HL-60 (cell line): ENCODE measurements at regions not wholly inside any gene's neighbourhood (a gene's known extent, or its start where the extent isn't known, plus 50 kb on each side); places are given as distances from the start of the nearest gene placed in this dataset.

Experiments used
- DNase-seq, 2 experiments: peaks; one replicate each; pipeline ENCODE4 v3.0.0-alpha.2; 2010 to 2020; ENCODE audit warnings: low read depth in 1 of 2, low spot score in 1 of 2
- H3K27ac ChIP-seq: fragments of 250-450 bp; sonication (Bioruptor Pico); replicated peaks from 2 replicates; pipeline ENCODE4 v1.5.1; 2020; ENCODE audit warnings: mild to moderate bottlenecking, moderate library complexity
- H3K27me3 ChIP-seq: fragments of 250-450 bp; sonication (Bioruptor Pico); 2 replicates; pipeline ENCODE4 v1.5.1; 2021; ENCODE audit warnings: mild to moderate bottlenecking, moderate library complexity; ENCODE audit not compliant: insufficient read depth, poor library complexity, severe bottlenecking
- H3K4me3 ChIP-seq: replicated peaks from 2 replicates; pipeline ENCODE4 v1.5.1; 2011; ENCODE audit warnings: mild to moderate bottlenecking, control low read depth, low read length; ENCODE audit not compliant: insufficient read depth
- GABPA ChIP-seq: IDR thresholded peaks from 2 replicates; pipeline ENCODE4 v1.6.1; 2012; ENCODE audit warnings: low read depth
- POLR2AphosphoS5 ChIP-seq: IDR thresholded peaks from 2 replicates; pipeline ENCODE4 v1.6.1; 2012; ENCODE audit warnings: low read depth
- SPI1 ChIP-seq: IDR thresholded peaks from 2 replicates; pipeline ENCODE4 v1.6.1; 2012; ENCODE audit warnings: low read depth, mild to moderate bottlenecking, borderline replicate concordance
- TF ChIP-seq, protein P1 (sequence below): IDR thresholded peaks from 2 replicates; pipeline ENCODE4 v1.6.1; 2012; ENCODE audit warnings: low read depth; ENCODE audit not compliant: insufficient replicate concordance
- TF ChIP-seq, protein P2 (sequence below): IDR thresholded peaks from one replicate; pipeline ENCODE4 v1.5.1; 2011; ENCODE audit warnings: low read length, control low read depth, inconsistent platforms; ENCODE audit not compliant: insufficient read depth

DNA sequence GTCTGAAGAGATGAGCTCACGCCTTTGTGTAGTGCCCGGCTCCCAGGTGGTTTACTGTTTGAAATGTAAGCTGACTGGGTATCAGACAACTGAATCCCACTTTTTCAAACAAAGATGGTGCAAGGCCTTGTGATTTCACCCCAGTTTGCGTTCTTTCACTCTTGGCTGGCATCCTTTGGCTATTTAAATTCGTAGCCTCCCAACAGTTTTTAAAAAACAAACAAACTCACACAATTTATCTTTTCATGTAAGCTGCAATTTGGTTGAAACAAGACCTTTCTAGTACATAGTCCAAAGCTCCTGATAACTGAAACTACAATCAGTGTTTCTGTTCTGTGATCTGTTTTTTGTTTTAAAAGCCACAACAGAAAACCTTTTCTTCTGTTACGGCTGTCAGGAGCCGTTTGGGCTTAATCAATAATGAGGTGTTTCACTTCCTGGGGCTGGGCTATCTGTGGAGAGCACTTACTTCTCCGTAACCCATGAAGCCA, 65.1 kb upstream of the NPAS1 start:
- no peak overlapping the region for H3K4me3 ChIP-seq
- H3K27me3 ChIP-seq, result no peaks in the 10 kb centered on the region
- TF ChIP-seq POLR2AphosphoS5, result no peak
- TF ChIP-seq GABPA, result no peak
- H3K27ac ChIP-seq, result peak overlapping the region; percentile 40
- no peak for DNase-seq

DNA sequence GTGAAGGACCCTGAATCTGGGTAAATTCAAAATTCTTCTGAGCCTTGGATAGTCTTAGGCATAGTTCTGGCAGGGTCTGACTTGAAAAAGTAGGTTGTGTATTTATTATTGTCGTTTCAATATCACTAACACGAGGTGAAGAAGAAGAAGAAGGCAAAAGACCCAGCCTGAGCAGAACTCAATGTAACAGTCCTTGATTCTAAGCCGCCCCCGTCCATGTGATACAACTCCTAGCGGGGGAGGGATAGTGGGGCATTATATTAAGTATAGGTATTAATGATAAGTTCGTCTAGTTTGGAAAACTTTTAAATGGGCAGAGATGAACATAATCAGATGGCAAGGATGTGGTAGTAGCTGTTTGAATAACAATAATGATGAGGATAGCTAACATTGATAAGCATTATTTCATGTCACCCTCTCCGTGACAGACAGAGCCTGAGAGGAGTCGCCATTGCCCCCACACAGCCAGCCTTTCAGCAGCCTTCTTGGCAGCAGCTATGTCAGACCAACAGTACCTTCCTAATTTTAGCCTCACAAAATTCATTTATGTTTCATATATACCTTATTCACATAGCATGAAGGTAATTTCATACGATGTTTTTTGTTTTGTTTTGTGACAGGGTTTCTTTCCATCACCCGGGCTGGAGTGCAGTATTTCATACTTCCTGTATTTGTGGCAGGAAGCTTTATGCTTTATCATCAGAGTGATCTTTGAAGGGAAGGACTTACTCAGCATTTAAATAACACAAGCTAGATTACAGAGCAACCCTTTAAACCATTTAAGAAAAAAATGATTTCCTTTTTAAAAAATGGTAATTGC, 64.4 kb upstream of the NPAS1 start:
- TF ChIP-seq SPI1 (no peak), GABPA (peak; percentile 28; the same call in 1 of the 2 replicates)
- peak overlapping the region; percentile 32 for H3K4me3 ChIP-seq
- DNase-seq, result peak; percentile 26 to 39
- no peaks in the 10 kb centered on the region for H3K27me3 ChIP-seq
- peak overlapping the region; percentile 40 for H3K27ac ChIP-seq

DNA sequence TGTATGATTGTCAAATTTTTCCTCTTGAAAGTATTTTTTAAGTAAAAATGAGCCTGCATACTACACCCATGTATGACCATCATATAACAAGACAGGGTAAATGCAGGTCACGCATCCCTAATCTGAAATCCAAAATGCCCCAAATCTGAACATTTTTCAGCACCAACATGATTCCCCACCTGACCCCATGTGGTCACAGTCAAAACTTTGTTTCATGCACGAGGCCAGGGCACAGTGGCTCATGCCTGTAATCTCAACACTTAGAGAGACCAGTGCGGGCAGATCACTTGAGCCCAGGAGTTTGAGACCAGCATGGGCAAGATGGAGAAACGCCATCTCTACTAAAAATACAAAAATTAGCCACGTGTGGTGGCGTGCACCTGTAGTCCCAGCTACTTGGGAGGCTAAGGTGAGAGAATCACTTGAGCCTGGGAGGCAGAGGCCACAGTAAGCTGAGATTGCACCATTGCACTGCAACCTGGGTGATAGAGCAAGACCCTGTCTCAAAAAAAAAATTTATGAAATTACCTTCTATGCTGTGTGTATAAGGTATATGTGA, 63.7 kb upstream of the NPAS1 start:
- no peak overlapping the region for H3K4me3 ChIP-seq
- no peak for DNase-seq
- H3K27me3 ChIP-seq, result no peaks in the 10 kb centered on the region
- H3K27ac ChIP-seq, result no peak overlapping the region
- TF ChIP-seq GABPA, result no peak
- no peak for TF ChIP-seq POLR2AphosphoS5
- TF ChIP-seq, protein P1, sequence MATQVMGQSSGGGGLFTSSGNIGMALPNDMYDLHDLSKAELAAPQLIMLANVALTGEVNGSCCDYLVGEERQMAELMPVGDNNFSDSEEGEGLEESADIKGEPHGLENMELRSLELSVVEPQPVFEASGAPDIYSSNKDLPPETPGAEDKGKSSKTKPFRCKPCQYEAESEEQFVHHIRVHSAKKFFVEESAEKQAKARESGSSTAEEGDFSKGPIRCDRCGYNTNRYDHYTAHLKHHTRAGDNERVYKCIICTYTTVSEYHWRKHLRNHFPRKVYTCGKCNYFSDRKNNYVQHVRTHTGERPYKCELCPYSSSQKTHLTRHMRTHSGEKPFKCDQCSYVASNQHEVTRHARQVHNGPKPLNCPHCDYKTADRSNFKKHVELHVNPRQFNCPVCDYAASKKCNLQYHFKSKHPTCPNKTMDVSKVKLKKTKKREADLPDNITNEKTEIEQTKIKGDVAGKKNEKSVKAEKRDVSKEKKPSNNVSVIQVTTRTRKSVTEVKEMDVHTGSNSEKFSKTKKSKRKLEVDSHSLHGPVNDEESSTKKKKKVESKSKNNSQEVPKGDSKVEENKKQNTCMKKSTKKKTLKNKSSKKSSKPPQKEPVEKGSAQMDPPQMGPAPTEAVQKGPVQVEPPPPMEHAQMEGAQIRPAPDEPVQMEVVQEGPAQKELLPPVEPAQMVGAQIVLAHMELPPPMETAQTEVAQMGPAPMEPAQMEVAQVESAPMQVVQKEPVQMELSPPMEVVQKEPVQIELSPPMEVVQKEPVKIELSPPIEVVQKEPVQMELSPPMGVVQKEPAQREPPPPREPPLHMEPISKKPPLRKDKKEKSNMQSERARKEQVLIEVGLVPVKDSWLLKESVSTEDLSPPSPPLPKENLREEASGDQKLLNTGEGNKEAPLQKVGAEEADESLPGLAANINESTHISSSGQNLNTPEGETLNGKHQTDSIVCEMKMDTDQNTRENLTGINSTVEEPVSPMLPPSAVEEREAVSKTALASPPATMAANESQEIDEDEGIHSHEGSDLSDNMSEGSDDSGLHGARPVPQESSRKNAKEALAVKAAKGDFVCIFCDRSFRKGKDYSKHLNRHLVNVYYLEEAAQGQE, result no peak
- TF ChIP-seq, protein P2, sequence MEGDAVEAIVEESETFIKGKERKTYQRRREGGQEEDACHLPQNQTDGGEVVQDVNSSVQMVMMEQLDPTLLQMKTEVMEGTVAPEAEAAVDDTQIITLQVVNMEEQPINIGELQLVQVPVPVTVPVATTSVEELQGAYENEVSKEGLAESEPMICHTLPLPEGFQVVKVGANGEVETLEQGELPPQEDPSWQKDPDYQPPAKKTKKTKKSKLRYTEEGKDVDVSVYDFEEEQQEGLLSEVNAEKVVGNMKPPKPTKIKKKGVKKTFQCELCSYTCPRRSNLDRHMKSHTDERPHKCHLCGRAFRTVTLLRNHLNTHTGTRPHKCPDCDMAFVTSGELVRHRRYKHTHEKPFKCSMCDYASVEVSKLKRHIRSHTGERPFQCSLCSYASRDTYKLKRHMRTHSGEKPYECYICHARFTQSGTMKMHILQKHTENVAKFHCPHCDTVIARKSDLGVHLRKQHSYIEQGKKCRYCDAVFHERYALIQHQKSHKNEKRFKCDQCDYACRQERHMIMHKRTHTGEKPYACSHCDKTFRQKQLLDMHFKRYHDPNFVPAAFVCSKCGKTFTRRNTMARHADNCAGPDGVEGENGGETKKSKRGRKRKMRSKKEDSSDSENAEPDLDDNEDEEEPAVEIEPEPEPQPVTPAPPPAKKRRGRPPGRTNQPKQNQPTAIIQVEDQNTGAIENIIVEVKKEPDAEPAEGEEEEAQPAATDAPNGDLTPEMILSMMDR, result no peak
- no peak for TF ChIP-seq SPI1

DNA sequence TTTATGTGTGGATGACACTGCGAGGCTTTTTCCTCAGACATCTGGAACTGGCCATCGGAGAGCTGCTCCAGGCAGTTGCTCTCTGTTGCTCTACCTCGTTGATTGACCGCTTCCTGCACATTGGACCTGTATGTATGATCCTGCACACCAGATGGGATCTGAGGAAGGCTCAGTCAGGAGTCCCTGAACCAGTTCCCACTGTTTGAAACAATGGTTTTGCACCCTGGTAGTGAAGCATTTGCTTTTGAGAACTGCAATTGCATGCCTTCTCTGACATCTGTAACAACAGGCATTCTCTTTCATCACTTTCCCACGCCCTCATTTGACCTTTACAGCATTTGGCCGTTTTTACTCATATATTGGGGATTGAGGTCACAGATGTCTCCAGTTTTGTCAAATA, 61.1 kb upstream of the NPAS1 start:
- Histone ChIP-seq H3K27ac (no peak overlapping the region), H3K4me3 (no peak overlapping the region), H3K27me3 (no peaks in the 10 kb centered on the region)
- DNase-seq, result peak in 1 of 2 experiments; percentile 22
- TF ChIP-seq POLR2AphosphoS5 (no peak), SPI1 (no peak), GABPA (no peak)
- TF ChIP-seq, protein P1, result no peak
- TF ChIP-seq, protein P2, result no peak
